ENCODE measurements at regions not wholly inside any gene's neighbourhood (a gene's known extent, or its start where the extent isn't known, plus 50 kb on each side); places are given as distances from the start of the nearest gene placed in this dataset.

DNA sequence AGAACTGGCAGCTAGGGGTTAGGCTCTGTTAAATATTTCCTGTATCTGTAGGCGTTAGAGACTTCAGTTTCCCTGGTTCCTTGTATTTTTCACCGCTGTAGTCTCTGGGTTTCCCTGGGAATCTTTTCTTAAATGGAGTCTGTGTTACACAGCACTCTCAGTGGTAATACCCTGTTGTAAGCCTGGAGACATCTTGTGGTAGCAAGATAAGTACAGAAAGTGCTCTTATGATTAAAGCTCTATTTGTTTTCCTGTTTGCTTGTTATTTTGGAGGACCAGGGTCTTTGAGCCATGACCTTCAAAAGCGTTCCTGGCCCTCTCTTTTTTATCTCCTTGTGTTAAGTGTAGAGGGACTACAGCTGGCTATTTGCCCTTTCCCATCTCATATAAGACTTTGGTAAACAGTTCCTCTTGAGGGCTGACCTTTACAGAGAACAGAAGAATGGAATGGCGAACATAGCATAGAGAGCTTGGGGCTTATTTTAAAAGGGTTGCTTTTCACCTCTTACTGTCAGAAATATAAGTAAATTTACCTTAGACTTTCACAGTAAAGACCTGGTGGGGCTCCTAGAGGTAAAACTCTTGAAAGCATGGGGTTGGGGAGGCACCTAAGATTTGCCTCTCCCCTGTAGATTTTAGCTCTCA lies 782.5 kb downstream of the FAT4 start:
- no peaks in the 10 kb centered on the region for H3K36me3 ChIP-seq
- peaks cover 0 to 1% (median 0%) of the 10 kb centered on the region in 4 donors for H3K9me3 ChIP-seq
- no peak overlapping the region for H3K4me3 ChIP-seq
- no peaks in the 10 kb centered on the region for H3K27me3 ChIP-seq
- WGBS, 2 donors: 58 to 72% methylated on average over 4 of the region's 4 CpGs
- TF ChIP-seq POLR2A (IDR thresholded peaks at IDR 0.05): no peak
- no peak for TF ChIP-seq EP300 (IDR thresholded peaks at IDR 0.05)
- H3K4me1 ChIP-seq: peaks cover 0 to 6% (median 2%) of the 10 kb centered on the region in 4 donors
- H3K27ac ChIP-seq: no peak overlapping the region
- DNase-seq: no peak
- intact Hi-C loops (cut with DNase I): no loop called here

DNA sequence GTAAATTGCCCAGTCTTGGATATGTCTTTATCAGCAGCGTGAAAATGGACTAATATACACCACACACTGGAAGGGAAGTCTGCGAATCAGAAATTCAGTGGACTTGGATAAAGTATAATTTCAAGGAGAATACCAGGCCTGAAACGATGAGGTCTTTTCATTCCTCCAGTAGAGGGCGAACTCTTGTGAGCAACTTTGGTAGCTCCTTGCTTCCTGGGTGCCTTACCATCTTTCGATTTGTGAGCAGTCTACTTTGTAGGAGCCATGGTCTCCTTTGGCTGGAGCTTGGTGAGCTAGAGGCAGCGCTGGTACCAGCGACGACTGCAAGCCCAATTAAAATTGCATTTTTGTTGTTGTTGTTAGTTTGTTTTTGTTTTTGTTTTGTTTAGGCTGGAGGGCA lies 791.9 kb downstream of the FAT4 start:
- no peak for TF ChIP-seq POLR2A (IDR thresholded peaks at IDR 0.05)
- no peak for TF ChIP-seq EP300 (IDR thresholded peaks at IDR 0.05)
- no peak for TF ChIP-seq POLR2AphosphoS5 (IDR thresholded peaks at IDR 0.05)
- no peak for TF ChIP-seq CTCF (IDR thresholded peaks at IDR 0.05)
- Histone ChIP-seq H3K27me3 (no peaks in the 10 kb centered on the region), H3K27ac (no peak overlapping the region), H3K4me1 (no peaks in the 10 kb centered on the region), H3K9me3 (no peaks in the 10 kb centered on the region), H3K4me3 (no peak overlapping the region), H3K36me3 (no peaks in the 10 kb centered on the region)
- no peak for DNase-seq
- 95% methylated on average over 8 of the region's 8 CpGs for WGBS, 2 donors
- intact Hi-C loops (cut with DNase I): no loop called here

- intact Hi-C loops (cut with DNase I): no loop called here
- no peaks in the 10 kb centered on the region for H3K36me3 ChIP-seq
- H3K27me3 ChIP-seq: no peaks in the 10 kb centered on the region
- no peaks in the 10 kb centered on the region for H3K4me1 ChIP-seq
- DNase-seq: no peak
- H3K27ac ChIP-seq: no peak overlapping the region
- 78 to 81% methylated on average over 2 of the region's 2 CpGs for WGBS, 2 donors
- no peak overlapping the region for H3K4me3 ChIP-seq
- H3K9me3 ChIP-seq: peaks cover 0 to 13% (median 4%) of the 10 kb centered on the region in 4 donors
- TF ChIP-seq POLR2A (IDR thresholded peaks at IDR 0.05) (no peak), EP300 (IDR thresholded peaks at IDR 0.05) (no peak), POLR2AphosphoS5 (IDR thresholded peaks at IDR 0.05) (no peak), CTCF (IDR thresholded peaks at IDR 0.05) (no peak)
Measured at GRCh38 chr4:126109836-126110235, 795.1 kb downstream of the FAT4 start.

DNA sequence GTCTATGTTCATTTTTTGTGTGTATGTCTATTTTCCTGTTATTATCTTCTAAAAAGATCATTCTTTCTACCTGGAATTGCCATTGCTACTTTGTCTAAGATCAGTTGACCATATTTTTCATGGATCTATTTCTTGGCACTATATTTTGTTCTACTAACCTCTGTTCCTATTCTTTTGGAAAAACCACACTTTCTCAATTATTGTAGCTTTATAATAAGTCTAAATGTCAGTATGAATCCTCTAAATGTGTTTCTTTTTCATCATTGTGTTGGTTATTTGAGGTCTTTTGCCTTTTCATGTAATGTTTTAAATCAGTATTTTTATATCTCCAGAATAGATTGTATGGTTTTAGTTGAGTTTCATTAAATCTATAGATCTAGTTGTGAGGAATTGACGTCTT lies 798.3 kb downstream of the FAT4 start:
- Histone ChIP-seq H3K27me3 (no peaks in the 10 kb centered on the region), H3K9me3 (peaks cover 0 to 13% (median 8%) of the 10 kb centered on the region in 4 donors), H3K4me3 (no peak overlapping the region), H3K4me1 (no peaks in the 10 kb centered on the region), H3K36me3 (no peaks in the 10 kb centered on the region), H3K27ac (no peak overlapping the region)
- no peak for DNase-seq
- intact Hi-C loops (cut with DNase I): no loop called here
- 84 to 85% methylated on average over 1 of the region's 1 CpG for WGBS, 2 donors
- TF ChIP-seq EP300 (IDR thresholded peaks at IDR 0.05) (no peak), CTCF (IDR thresholded peaks at IDR 0.05) (no peak), POLR2AphosphoS5 (IDR thresholded peaks at IDR 0.05) (no peak), POLR2A (IDR thresholded peaks at IDR 0.05) (no peak)

DNA sequence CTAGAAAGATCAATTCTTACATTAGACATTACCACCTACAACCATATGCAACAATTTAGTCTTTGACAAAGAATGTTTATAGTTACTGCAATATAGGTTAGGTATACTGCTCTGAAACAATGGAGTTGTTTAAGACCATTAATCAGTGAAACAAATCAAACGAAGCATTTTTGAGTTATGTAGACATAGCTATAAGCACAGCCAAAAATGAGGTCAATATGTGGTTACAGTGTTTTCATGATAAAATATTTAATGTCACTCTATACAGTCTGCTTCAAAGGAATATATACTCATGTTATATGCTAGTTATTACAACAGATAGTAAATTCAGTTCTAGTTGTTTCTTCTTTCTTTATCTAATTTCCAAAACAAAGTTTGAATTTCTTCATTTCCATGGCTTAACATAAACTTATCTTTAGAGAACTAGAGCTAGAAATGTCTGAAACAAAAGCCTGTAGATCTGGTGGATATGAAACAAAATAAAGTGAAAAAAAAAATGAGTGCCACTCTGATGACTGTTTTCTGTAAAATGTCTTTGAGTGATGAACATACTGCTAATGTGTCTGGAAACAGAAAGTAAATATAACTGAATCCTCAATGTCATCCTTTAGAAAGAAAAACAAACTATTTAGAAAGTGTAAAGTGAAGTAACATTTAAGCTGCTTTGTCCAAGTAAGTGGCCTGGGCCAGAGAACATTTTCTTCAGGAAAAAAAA lies 809.0 kb downstream of the FAT4 start:
- DNase-seq: no peak
- 65 to 68% methylated on average over 1 of the region's 1 CpG for whole genome bisulfite sequencing, 2 donors
- Histone ChIP-seq H3K27me3 (no peaks in the 10 kb centered on the region), H3K9me3 (peaks cover 0 to under 1% (median 0%) of the 10 kb centered on the region in 4 donors), H3K27ac (no peak overlapping the region), H3K4me1 (no peaks in the 10 kb centered on the region), H3K36me3 (no peaks in the 10 kb centered on the region), H3K4me3 (no peak overlapping the region)
- TF ChIP-seq EP300 (IDR thresholded peaks at IDR 0.05): no peak
- TF ChIP-seq POLR2A (IDR thresholded peaks at IDR 0.05): no peak
- no peak for TF ChIP-seq POLR2AphosphoS5 (IDR thresholded peaks at IDR 0.05)
- no peak for TF ChIP-seq CTCF (IDR thresholded peaks at IDR 0.05)
- intact Hi-C loops (cut with DNase I): no loop called here
